ENCODE measurements at regions not wholly inside any gene's neighbourhood (a gene's known extent, or its start where the extent isn't known, plus 50 kb on each side); places are given as distances from the start of the nearest gene placed in this dataset.
"Not testable (repeated sequence)": the region's sequence is repeated elsewhere in the genome, so short reads cannot be mapped to it uniquely, and the experiment has no call there.

DNA sequence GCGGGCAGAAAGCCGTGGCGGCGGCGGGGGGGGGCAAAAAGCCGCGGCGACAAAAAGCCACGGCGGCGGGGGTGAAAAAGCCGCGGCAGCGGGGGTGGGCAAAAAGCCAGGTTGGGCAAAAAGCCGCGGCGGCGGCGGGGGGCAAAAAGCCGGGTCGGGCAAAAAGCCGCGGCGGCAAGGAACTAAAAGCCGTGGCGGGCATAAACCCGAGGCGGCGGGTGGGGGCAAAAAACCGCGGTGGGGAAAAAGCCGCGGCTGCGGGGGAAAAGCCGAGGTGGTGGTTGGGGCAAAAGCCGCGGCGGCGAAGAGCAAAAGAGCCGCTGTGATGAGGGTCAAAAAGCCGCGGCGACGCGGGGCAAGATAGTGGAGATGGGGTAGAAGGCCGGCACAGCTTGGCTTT lies 1834.2 kb downstream of the FOXD4L5 start:
- peak; percentile 4 for DNase-seq (ENCODE audit: low spot score)

DNA sequence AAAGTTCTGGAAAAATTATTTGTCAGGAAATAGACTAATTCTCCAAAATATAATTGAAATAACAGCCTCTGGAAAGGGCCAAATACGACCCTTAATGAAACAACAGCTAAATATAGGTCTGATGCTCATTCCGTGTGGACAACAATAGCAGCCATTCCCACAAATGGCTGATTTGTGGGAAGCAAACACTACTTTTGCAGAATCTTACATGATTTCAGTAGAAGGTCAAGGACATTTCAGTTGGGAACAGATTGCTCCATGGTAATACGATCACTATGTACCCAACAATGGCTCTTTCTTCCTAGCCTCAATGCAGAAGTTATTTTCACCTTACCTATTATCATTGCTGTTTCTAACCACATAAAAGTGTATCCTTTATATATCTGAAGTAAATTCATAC lies 1859.9 kb downstream of the FOXD4L5 start:
- not testable (repeated sequence) for DNase-seq (ENCODE audit: low spot score)

DNA sequence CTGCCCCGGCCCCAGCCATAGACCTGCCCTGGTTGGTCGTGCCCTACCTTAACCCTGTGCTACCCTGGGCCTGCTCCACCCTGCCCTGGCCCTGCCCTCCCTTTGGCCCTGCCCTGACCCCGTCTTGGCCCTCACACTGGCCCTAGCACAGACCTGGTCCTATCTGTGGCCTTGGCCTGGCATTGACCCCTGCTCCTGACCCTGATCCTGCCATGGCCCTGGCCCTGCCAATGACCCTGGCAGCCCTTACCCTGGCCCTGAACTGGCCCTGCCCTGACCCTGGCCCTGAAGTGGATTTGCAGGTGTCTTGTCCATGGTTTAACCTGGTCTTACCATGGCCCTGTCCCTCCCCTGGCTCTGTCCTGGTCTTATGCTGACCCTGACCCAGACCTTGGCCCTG lies 1894.1 kb downstream of the FOXD4L5 start:
- not testable (repeated sequence) for DNase-seq (ENCODE audit: low spot score)

DNA sequence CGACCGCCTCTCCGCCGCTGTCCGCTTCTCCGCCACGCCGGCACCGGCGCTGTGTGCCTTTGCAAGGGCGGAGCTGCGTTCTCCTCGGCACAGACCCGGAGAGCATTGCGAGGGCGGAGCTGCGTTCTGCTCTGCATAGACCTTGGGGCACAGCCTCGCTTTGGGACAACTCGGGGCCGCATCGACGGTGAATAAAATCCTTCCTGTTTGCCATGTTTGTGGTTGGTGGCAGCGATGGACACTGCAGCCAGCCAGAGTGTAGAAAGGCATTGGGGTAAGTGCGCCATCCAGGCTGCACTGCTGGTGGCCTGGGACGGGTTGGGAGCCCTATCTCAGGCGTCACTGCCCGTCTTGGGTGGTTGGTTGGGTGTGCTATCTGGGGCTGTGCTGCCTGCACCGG lies 1899.5 kb downstream of the FOXD4L5 start:
- not testable (repeated sequence) for DNase-seq (ENCODE audit: low spot score)

DNA sequence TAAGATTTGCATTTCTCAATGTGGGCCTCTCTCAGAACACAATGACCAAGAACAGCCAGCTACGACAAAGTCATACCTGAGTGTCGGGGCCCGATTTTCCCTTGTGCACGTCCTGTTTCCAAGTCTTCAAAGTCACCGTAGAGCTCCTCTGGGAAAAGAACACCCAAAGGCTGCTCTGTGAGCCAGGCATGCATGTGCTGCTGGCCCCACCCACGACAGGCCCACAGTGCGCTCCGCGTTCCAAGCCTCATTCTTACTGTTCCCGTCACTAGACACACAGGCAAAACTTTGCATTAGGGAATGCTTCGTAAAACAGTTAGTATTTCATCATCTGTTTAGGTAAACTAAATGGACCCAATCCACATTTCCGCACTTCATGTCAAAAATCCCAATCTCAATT lies 1905.1 kb downstream of the FOXD4L5 start:
- DNase-seq (ENCODE audit: low spot score), result not testable (repeated sequence)

DNA sequence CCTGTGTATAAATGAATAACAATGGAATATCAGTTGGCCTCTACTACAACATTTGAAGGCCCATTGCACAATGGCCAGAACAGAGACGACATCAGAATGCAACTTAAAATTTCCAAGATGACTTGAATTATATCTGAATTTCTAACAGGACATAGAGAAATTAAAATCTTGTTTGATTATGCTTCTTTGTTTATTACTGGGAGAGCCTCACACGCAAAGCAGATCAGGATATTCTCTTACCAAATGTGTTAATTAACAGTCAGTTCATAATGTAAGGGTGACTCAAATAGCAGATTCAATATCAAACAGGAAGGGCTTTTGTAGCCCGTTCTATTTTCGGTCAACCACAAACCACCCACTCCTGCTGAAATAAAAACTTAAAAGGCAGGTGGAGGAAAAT lies 1930.8 kb downstream of the FOXD4L5 start:
- DNase-seq (ENCODE audit: low spot score), result not testable (repeated sequence)

DNA sequence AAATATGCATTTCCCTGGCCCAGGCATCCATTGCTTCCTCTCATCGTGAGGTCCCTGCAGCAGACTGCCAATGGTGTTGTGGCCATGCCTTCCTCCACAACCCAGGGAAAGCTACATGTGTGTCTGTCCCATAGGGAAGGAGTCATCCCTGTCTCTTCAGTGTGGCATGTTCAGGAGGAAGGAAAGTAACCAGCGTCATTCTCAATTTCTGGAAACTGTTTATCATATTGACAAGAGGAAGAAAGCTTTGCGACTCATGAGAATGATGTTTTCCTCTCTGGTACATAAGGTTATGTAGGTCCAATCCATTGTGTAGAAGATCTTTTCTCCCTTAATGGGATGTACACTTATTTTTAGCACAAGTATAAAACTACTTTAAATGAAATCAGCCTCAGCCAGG lies 1937.7 kb downstream of the FOXD4L5 start:
- DNase-seq (ENCODE audit: low spot score), result not testable (repeated sequence)

DNA sequence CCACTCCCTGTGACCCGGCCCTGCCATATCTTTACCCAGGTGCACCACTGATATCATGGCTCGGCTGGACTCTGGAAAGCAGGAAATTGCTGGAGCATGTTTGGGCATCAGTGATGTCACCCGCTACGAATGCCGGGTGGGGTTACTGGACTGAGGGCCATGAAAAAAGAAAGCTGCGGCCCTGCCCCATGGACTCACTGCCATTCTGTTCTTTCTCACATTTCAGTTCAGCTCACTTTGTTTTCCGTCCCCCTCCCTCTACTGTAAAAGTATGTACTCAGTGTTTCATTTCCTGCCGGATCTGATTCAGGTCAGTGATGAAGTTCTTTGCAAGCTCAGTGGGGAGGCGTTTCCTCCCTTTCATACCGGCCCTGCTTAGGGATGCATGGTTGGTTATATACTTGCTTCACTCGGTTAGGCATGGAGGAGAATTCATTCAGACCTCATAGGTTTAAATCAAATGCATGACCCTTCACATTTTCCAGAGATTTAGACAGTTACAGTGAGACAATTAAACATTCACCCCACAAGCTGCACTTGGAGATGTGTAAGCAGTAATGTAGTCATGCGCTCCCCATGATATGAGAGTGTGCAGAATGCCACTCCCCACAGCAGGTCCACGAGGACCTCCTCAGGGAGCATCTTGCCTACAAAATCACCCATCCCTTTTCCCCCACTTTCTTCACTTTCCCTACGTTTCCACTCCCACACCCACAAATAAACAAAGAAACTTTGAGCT lies 1938.5 kb downstream of the FOXD4L5 start:
- peak; percentile 54 for DNase-seq (ENCODE audit: low spot score)

DNA sequence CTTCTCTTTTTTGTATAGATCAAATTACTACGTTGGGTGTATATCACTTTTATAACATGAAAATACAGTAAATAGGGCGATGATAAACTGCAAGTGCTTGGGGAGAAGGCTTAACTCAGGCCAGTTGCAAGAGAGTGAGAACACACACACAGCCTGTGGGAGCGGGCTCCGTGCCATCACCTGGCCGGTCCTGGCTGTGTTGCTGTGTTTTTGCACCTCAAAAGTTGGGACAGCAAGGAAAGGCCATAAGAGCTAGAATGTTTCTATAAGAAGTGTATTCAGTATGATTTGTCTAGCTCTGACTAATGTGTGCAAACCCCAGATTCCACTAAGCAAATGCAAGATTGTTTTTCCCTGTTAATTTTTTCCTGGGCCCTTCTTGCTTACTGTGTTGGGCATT lies 1940.6 kb downstream of the FOXD4L5 start:
- not testable (repeated sequence) for DNase-seq (ENCODE audit: low spot score)

DNA sequence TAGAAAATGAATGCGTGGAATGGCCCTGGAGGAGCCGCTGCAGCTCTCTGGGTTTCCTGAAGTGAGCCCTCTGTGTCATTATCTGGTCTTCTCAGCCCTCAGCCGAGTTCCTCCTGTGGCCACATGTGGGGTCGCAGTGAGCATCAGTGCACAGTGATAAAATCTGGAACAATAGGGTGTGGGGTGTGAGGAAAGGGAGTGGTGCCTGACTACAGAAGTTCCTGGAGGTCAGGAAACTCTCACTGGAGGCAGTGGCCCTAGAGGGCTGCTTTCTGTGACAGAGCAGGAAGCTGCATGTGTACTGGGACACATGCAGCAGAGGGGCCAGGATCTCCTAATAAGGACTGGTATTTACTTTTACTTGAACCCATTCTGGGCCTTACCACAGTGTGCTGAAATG lies 1942.5 kb downstream of the FOXD4L5 start:
- DNase-seq (ENCODE audit: low spot score), result not testable (repeated sequence)

DNA sequence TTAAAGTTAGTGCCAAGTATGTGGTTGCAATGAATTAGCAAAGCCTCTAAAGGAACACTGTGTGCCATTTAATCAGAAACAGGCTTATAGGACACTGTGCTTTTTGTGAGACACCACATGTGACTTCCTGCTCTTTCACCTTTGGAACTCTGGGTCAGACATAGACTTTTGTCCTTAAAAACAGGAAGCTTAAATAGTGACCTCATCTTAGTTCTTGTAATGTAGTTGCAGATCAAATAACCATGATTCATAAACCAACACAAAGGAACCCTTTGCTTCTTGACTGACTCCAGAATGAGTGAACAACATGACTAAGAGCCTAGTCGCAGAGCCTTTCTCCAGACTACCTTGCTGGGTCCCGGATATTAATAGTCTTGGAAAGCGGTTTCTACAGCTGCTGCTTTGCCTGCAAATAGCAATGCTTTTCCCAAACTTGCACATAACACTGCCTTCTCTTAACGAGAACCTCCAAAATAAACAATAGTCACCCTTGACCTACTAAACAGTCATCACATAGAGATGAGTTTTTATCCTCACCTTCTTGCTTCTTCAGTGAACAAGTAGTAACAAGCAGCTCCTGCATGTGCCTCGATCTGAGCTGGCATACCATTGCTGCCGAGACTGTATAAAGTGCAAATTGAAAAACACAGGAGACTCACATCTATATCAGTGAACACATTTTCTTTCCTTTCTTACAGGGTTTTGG lies 1947.0 kb downstream of the FOXD4L5 start:
- DNase-seq (ENCODE audit: low spot score), result not testable (repeated sequence)

DNA sequence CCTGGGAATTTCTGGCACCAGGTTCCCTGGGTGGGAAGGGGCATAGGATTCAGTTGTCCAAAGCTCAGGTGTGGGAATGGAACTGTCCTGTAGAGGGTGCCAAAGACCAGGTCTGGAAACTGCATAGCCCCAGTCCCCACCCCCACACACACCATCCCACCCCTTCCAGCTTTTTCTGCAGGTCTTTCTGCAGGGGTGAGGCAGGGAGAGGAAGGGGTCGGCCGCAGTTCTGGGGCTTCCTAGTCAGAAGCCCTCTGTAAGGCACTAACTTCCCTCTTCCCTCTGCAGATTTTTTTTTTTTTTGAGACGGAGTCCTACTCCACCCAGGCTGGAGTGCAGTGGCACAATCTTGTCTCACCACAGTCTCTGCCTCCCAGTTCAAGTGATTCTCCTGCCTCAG lies 1949.7 kb downstream of the FOXD4L5 start:
- DNase-seq (ENCODE audit: low spot score), result not testable (repeated sequence)

DNA sequence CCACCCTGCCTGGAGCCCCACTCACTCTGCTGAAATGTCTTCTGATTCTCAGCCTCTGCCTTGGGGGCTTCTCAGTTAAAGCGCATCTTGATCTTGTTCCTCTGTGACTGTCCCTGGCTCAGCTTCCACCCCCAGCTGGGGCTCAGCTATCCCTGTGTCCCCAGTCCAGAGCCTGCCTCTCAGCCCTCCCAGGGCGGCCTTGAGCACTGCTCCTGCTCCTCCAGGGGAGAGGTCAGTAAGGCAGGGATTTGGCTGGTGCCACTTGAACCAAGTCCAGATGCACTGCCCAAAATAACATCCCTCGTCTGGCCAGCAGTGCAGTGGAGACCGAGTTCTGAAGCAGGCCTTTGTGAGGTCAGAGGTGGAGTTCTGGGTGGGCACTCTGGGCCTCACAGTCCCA lies 1950.8 kb downstream of the FOXD4L5 start:
- not testable (repeated sequence) for DNase-seq (ENCODE audit: low spot score)

DNA sequence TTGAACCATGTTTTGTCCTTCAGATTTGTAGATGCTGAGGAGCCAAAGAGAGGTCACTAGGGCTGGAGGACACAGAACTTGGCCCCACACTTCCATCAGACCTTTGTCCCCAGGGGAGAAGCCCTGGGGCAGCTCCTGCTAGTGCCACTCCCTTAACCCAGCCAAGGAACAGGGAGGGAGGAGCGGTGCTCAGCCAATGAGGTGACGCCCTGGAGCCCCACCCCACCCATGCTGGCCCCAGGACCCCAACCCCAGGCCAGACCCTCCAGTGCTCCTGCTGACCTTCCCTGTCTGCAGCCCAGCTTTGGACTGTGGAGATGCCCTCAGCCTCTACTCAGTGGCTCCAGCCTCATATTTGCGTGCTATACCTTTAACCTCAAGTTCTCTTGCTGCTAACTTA lies 1951.9 kb downstream of the FOXD4L5 start:
- not testable (repeated sequence) for DNase-seq (ENCODE audit: low spot score)

DNA sequence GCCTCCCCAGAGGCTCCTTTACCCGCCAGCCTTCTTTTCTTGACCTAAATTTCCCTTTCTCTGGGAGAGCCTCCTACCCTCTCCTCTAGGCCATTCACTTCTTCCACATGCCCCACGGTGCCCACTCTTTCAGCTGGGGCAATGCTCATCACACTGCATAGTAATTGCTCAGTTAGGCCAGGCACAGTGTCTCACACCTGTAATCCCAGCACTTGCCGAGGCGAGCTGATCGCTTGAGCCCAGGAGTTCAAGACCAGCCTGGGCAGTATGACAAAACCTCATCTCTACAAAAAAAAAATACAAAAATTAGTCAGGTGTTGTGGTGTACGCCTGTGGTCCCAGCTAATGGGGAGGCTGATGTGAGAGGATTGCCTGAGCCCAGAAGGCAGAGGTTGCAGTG lies 1956.7 kb downstream of the FOXD4L5 start:
- not testable (repeated sequence) for DNase-seq (ENCODE audit: low spot score)

DNA sequence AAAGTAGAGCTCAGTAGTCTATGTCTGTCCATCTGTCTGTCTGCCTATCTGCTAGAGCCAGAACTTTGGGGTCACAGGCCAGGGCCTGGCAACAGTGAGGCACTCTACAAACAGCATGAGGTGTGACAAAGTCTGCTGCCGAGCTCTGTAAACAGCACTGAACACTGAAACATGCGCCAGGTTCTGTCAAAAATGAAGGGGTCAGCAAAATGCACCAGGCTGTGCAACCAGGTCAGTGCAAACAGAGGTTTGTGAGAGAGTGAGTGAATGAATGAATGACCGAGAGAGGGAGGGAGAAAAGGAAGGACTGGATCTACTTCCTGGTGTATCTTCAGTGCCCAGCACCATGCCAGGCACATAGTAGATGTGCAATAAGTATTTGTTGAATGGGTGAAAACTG lies 1957.8 kb downstream of the FOXD4L5 start:
- not testable (repeated sequence) for DNase-seq (ENCODE audit: low spot score)

DNA sequence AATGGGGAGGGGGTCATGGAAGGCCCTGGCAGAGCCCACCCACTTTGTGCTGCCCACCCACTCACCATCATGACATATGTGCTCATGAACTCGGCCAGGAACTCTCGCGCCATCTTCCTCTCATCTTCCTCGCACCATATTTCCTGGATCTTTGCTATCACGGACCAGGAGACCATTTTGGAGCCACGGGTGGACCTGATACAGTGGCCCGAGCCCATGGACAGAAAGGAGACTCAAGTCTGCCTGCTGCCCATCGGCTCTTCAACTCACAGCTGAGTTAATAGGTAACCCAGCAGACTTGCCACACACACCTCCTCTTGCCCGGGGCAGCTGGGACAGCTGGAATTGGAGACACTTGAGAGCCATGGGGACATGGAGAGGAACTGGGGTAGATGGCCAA lies 1958.3 kb downstream of the FOXD4L5 start:
- DNase-seq (ENCODE audit: low spot score), result not testable (repeated sequence)

DNA sequence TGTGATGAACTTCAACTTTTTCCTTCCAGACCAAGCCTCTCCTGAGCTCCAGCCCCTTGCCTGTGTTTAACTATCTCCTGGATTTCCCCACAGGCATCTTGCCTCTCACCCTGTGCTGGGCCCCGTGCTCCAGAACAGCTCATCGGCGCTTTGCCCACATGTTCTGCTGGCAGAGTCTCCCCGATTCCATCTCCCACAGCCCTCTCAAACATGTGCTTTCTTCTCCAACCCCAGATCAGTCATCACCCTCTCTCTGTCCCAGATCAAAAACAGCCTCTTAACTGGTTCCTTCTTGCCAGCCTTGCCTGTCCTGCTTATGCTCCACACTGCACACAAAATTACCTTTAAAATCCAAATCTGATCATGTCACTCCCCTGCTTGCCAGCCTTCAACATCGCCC lies 1959.3 kb downstream of the FOXD4L5 start:
- DNase-seq (ENCODE audit: low spot score), result not testable (repeated sequence)

DNA sequence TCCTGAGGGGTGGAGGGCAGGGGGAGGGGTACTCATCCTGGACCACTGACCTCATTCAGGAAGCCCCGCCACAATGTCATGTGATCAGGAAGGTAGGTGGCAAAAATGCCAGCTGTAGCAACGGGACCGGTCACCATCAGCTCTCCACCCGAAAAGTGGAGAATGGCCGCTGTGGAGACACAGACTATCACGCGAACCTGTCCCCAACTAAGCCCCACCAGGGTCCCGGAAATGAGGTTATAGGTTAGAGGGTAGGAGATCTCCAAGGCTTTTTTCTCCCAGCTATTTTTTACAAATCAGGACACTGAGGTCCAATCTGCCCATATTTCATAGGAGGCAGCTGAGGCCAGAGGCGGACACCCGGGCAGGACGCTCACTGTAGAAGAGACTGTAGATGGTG lies 1966.9 kb downstream of the FOXD4L5 start:
- not testable (repeated sequence) for DNase-seq (ENCODE audit: low spot score)

DNA sequence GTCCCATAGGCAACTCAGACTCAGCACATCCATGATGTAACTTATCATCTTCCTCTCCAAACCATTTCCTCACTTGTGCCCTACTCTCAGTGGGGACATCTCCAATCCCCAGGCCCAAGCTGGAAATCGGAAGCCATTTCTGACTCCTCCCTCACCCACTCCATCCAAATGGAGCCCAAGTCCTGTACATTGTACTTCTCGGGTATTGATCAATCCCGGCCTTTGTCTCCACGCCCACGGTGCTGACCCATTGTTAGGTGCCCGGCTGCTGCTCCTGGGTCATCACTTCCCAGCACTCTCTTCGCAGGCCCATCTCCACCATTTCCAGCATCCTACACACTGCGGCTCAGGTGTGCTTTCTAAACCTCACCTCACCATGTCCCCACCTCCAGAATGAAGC lies 1969.6 kb downstream of the FOXD4L5 start:
- not testable (repeated sequence) for DNase-seq (ENCODE audit: low spot score)

DNA sequence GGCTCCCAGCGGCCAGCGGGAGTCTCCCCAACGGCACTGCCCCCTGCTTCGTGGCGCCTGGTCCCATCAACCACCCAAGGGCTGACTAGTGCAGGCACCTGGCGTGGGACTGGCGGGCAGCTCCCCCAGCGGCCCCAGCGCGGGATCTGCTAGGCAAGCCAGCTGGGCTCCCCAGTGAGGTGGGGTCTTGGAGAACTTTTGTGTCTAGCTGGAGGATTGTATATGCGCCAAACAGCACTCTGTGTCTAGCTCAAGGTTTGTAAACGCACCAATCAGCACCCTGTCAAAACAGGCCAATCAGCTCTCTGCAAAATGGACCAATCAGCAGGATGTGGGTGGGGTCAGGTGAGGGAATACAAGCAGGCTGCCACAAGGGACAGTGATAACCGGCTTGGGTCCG lies 1988.2 kb downstream of the FOXD4L5 start:
- not testable (repeated sequence) for DNase-seq (ENCODE audit: low spot score)

DNA sequence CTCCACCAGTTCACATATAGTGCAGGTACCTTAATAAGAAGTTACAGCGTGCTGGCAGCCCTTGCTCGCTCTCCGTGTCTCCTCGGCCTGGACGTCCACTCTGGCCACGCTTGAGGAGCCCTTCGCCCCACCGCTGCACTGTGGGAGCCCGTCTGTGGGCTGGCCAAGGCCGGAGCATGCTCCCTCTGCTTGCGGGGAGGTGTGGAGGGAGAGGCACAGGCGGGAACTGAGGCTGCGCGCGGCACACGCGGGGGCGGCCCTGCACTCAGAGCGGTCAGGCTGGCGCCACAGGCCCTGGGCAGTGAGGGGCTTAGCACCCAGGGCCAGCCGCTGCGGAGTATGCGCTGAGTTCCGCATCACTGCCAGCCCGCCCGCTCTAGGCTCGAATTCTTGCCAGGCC lies 1988.6 kb downstream of the FOXD4L5 start:
- not testable (repeated sequence) for DNase-seq (ENCODE audit: low spot score)

DNA sequence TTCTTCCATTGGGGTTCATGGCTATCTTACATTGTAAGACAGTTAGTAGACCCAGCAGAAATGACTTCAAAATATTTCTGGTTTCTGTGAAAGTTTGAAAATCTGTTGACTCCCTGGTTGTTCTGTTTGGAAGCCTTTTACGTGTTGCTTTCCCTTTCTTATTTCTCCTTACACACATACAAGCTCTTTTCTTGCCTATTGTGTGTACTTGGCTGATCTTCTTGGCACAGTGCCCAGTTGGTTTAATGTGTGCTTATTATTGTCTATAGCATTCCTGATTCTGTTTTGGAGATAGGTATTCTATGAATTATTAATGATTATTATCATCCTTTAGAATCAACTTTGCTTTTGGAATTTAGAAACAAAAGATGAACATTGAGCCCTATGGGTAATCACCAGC lies 1995.0 kb downstream of the FOXD4L5 start:
- DNase-seq (ENCODE audit: low spot score), result peak; percentile 86

All from mucosa of gallbladder (tissue), 1 donor.